ENCODE measurements at regions not wholly inside any gene's neighbourhood (a gene's known extent, or its start where the extent isn't known, plus 50 kb on each side); places are given as distances from the start of the nearest gene placed in this dataset.

DNA sequence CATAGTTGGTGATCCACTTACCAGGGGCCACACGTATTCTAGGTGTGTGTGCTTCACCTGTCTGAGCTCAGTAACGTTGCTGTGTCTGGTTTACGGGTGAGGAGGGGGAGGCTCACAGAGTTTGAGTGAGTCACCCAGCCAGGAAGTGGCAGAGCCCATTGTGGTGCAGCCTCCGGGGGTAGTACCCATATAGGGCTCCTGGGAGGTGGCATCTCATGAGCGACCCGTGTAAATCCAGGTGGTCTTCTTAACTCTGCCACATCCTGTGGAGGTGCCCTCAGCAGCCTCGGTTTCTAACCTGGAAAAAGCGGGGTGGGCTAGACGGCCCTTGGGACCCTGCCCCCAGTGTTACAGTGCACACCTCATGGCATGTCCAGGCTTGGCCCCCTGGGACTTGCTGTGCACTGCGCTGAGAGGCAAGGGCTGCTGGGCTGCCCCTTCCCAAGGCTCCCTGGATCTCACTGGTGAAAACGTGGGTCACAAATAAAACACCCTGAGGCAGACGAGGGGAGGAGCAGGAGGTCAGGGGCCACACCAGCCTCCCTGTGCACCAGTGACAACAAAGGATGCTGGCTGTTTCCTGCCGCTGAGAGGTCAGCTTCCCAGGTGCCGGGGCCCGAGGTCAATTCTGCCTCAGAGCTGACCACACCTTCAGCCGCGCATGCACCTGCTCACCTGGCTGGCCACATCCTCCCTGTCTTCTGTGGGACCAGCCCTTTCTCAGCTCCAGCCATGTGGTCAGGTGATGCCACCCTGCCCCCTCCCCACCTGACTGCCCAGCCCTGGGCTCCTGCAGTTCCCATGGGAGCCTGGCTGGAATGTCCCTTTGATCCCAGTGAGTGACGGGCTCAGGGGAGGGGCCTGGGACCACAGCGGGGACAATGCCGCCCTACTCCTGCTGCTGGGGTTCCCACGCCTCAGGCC lies 305.1 kb downstream of the CTTN start:
- ChIA-PET POLR2A (no interaction called here), CTCF (no interaction called here)
- Histone ChIP-seq H3K27me3 (replicated peaks in 2 of 5; ENCODE audit: control insufficient read depth in 4 of 5, insufficient read depth in 5 of 5, low read length in 4 of 5) (peaks cover 0 to 10% (median 0%) of the 10 kb centered on the region in 5 experiments), H3K9me3 (ENCODE audit: control extremely low read depth in 1 of 5, control insufficient read depth in 4 of 5, insufficient read depth in 2 of 5, low read depth in 1 of 5, low read length in 4 of 5) (no peaks in the 10 kb centered on the region), H3K4me3 (ENCODE audit: control insufficient read depth in 1 of 7, extremely low read depth in 1 of 7, insufficient read depth in 4 of 7, low read depth in 2 of 7, low read length in 6 of 7) (no peak overlapping the region), H3K27ac (ENCODE audit: insufficient read depth in 1 of 2, low read depth in 1 of 2, low read length in 2 of 2, poor library complexity in 1 of 2, severe bottlenecking in 2 of 2) (no peak overlapping the region), H3K4me1 (ENCODE audit: control extremely low read depth in 1 of 4, control insufficient read depth in 4 of 4, insufficient read depth in 4 of 4, low read length in 3 of 4) (no peaks in the 10 kb centered on the region), H3K36me3 (ENCODE audit: control insufficient read depth in 4 of 4, insufficient read depth in 4 of 4, low read length in 3 of 4) (no peaks in the 10 kb centered on the region)
- WGBS (ENCODE audit: insufficient coverage), result 83% methylated on average over 19 of the region's 21 CpGs
- DNase-seq, result peak in 2 of 3 donors; percentile 6 to 23

DNA sequence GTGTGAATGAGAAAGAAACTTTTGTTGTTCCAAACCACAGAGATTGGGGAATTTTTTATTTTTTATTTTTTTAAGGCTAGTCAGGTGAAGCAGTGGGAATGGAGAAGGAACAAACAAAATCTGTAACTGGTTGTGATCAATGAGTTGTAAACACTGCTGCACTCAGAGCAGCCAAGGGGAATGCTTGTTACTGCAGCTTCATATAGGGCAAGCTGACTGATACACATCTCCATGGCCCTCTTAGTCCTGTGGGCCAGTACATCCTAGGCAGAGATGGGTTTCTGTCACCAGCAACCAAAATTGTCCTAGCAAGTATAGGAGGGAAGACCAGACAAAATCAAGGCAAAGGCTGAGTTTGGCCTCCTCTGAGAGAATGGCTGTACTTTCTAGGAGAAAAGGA lies 306.8 kb downstream of the CTTN start:
- Histone ChIP-seq H3K27me3 (replicated peaks in 2 of 5; ENCODE audit: control insufficient read depth in 4 of 5, insufficient read depth in 5 of 5, low read length in 4 of 5) (peaks cover 0 to 22% (median 0%) of the 10 kb centered on the region in 5 experiments), H3K27ac (ENCODE audit: insufficient read depth in 1 of 2, low read depth in 1 of 2, low read length in 2 of 2, poor library complexity in 1 of 2, severe bottlenecking in 2 of 2) (no peak overlapping the region), H3K36me3 (ENCODE audit: control insufficient read depth in 4 of 4, insufficient read depth in 4 of 4, low read length in 3 of 4) (no peaks in the 10 kb centered on the region), H3K4me3 (ENCODE audit: control insufficient read depth in 1 of 7, extremely low read depth in 1 of 7, insufficient read depth in 4 of 7, low read depth in 2 of 7, low read length in 6 of 7) (no peak overlapping the region), H3K9me3 (ENCODE audit: control extremely low read depth in 1 of 5, control insufficient read depth in 4 of 5, insufficient read depth in 2 of 5, low read depth in 1 of 5, low read length in 4 of 5) (no peaks in the 10 kb centered on the region), H3K4me1 (ENCODE audit: control extremely low read depth in 1 of 4, control insufficient read depth in 4 of 4, insufficient read depth in 4 of 4, low read length in 3 of 4) (no peaks in the 10 kb centered on the region)
- POLR2A ChIA-PET, result no interaction called here
- no peak for DNase-seq
- CTCF ChIA-PET, result no interaction called here

DNA sequence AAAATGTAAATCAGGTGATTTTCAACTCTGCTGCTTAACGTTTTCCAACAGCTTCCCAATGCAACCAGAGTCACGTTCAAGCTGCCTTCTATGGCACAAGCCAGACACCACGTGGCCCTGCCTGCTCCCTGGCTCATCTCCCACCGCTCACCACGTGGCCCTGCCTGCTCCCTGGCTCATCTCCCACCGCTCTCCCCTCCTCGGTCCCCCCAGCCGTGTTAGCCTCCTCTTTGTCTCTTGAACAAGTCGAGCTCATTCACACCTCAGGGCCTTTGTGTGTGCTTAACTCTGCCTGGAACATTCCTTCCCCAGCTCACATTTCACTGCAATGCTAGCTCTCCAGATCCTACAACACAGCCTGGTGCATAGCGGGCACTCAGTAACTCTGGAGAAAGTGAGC lies 307.6 kb downstream of the CTTN start:
- no peak overlapping the region for H3K4me3 ChIP-seq (ENCODE audit: control insufficient read depth in 1 of 7, extremely low read depth in 1 of 7, insufficient read depth in 4 of 7, low read depth in 2 of 7, low read length in 6 of 7)
- CTCF ChIA-PET, result no interaction called here
- POLR2A ChIA-PET, result no interaction called here
- WGBS (ENCODE audit: insufficient coverage), result 90% methylated on average over 7 of the region's 10 CpGs
- no peak overlapping the region for H3K27ac ChIP-seq (ENCODE audit: insufficient read depth in 1 of 2, low read depth in 1 of 2, low read length in 2 of 2, poor library complexity in 1 of 2, severe bottlenecking in 2 of 2)
- H3K27me3 ChIP-seq (replicated peaks in 2 of 5; ENCODE audit: control insufficient read depth in 4 of 5, insufficient read depth in 5 of 5, low read length in 4 of 5), result peaks cover 0 to 30% (median 4%) of the 10 kb centered on the region in 5 experiments
- H3K4me1 ChIP-seq (ENCODE audit: control extremely low read depth in 1 of 4, control insufficient read depth in 4 of 4, insufficient read depth in 4 of 4, low read length in 3 of 4), result peaks cover 0 to 7% (median 2%) of the 10 kb centered on the region in 4 experiments
- no peak for DNase-seq
- no peaks in the 10 kb centered on the region for H3K9me3 ChIP-seq (ENCODE audit: control extremely low read depth in 1 of 5, control insufficient read depth in 4 of 5, insufficient read depth in 2 of 5, low read depth in 1 of 5, low read length in 4 of 5)
- H3K36me3 ChIP-seq (ENCODE audit: control insufficient read depth in 4 of 4, insufficient read depth in 4 of 4, low read length in 3 of 4), result no peaks in the 10 kb centered on the region

DNA sequence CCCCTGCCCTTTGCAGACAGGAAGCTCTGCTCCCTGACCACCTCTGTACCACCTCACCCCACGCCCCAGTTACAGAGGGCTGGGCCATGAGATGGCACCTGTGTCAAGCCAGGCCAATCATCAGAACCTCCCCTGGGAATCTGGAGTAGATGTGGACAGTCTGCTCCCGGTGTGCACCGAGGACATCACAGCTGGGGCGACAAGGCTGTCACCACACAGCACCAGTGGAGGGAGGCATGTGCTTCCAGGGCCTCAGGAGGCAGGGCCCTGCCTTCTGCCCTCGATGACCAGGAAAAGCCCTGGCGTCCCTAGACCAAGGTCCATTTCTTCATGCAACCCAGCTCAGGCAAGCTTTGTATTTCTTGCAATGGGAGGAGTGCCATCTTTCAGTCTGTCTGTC lies 309.5 kb downstream of the CTTN start:
- Histone ChIP-seq H3K27ac (ENCODE audit: insufficient read depth in 1 of 2, low read depth in 1 of 2, low read length in 2 of 2, poor library complexity in 1 of 2, severe bottlenecking in 2 of 2) (no peak overlapping the region), H3K36me3 (ENCODE audit: control insufficient read depth in 4 of 4, insufficient read depth in 4 of 4, low read length in 3 of 4) (no peaks in the 10 kb centered on the region), H3K4me1 (ENCODE audit: control extremely low read depth in 1 of 4, control insufficient read depth in 4 of 4, insufficient read depth in 4 of 4, low read length in 3 of 4) (peaks cover 0 to 9% (median 2%) of the 10 kb centered on the region in 4 experiments), H3K27me3 (replicated peaks in 2 of 5; ENCODE audit: control insufficient read depth in 4 of 5, insufficient read depth in 5 of 5, low read length in 4 of 5) (peaks cover 0 to 49% (median 15%) of the 10 kb centered on the region in 5 experiments), H3K9me3 (ENCODE audit: control extremely low read depth in 1 of 5, control insufficient read depth in 4 of 5, insufficient read depth in 2 of 5, low read depth in 1 of 5, low read length in 4 of 5) (no peaks in the 10 kb centered on the region), H3K4me3 (ENCODE audit: control insufficient read depth in 1 of 7, extremely low read depth in 1 of 7, insufficient read depth in 4 of 7, low read depth in 2 of 7, low read length in 6 of 7) (no peak overlapping the region)
- POLR2A ChIA-PET, result interaction anchor here (0.6 kb wide), 1 partner anchor 34 kb away, joined by 4 read pairs; no protein-coding TSS in a partner anchor
- no peak for DNase-seq
- 96% methylated on average over 5 of the region's 6 CpGs for WGBS (ENCODE audit: insufficient coverage)
- CTCF ChIA-PET, result no interaction called here

DNA sequence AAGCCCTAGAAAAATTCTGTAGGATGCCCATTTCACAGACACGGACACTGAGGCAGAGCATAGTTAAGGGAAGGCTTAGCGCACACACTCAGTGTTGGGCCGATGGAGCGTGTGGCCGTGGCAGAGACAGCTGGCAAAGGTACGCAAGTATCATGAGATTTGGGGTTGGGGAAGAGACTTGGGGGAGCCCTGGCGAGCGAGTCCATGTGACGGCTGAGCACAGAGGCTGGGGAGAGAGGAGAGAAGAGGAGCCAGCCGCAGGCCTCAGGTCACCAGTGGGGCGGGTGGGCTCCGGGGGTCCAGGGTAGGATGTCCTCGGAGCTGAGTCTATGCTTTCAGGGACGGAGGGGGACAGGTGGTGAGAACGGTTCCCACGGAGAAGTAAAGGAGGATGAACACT lies 311.3 kb downstream of the CTTN start:
- POLR2A ChIA-PET, result no interaction called here
- DNase-seq, result no peak
- no peak overlapping the region for H3K4me3 ChIP-seq (ENCODE audit: control insufficient read depth in 1 of 7, extremely low read depth in 1 of 7, insufficient read depth in 4 of 7, low read depth in 2 of 7, low read length in 6 of 7)

DNA sequence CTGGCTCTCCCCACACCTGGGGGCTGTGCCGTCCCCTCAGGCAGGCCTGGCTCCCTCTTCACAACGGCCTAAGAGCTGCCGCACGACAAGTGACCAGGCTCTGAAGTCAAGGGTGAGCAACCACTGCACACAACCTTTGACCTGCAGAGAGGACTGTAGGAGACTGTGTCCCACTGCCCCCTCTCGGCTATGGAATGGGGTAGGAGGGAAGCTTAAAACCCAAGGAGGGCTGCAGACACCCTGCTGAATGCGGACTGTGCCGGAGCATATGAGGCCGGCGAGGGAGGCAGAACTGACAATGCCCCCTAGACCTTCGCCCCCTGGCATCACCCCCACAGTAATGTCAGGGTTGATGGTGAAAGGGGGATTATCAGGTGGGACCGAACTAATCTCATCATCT lies 311.9 kb downstream of the CTTN start:
- CTCF ChIA-PET, result no interaction called here
- Histone ChIP-seq H3K27ac (ENCODE audit: insufficient read depth in 1 of 2, low read depth in 1 of 2, low read length in 2 of 2, poor library complexity in 1 of 2, severe bottlenecking in 2 of 2) (no peak overlapping the region), H3K4me3 (ENCODE audit: control insufficient read depth in 1 of 7, extremely low read depth in 1 of 7, insufficient read depth in 4 of 7, low read depth in 2 of 7, low read length in 6 of 7) (no peak overlapping the region), H3K9me3 (ENCODE audit: control extremely low read depth in 1 of 5, control insufficient read depth in 4 of 5, insufficient read depth in 2 of 5, low read depth in 1 of 5, low read length in 4 of 5) (no peaks in the 10 kb centered on the region), H3K27me3 (replicated peaks in 2 of 5; ENCODE audit: control insufficient read depth in 4 of 5, insufficient read depth in 5 of 5, low read length in 4 of 5) (peaks cover 0 to 73% (median 25%) of the 10 kb centered on the region in 5 experiments), H3K4me1 (ENCODE audit: control extremely low read depth in 1 of 4, control insufficient read depth in 4 of 4, insufficient read depth in 4 of 4, low read length in 3 of 4) (peaks cover 0 to 9% (median 2%) of the 10 kb centered on the region in 4 experiments), H3K36me3 (ENCODE audit: control insufficient read depth in 4 of 4, insufficient read depth in 4 of 4, low read length in 3 of 4) (no peaks in the 10 kb centered on the region)
- no peak for DNase-seq
- 100% methylated on average over 6 of the region's 11 CpGs for WGBS (ENCODE audit: insufficient coverage)
- POLR2A ChIA-PET, result no interaction called here

More for the DNA sequence above, 311.3 kb downstream of the CTTN start:
- Histone ChIP-seq H3K4me1 (ENCODE audit: control extremely low read depth in 1 of 4, control insufficient read depth in 4 of 4, insufficient read depth in 4 of 4, low read length in 3 of 4) (peaks cover 0 to 9% (median 2%) of the 10 kb centered on the region in 4 experiments), H3K36me3 (ENCODE audit: control insufficient read depth in 4 of 4, insufficient read depth in 4 of 4, low read length in 3 of 4) (no peaks in the 10 kb centered on the region), H3K27ac (ENCODE audit: insufficient read depth in 1 of 2, low read depth in 1 of 2, low read length in 2 of 2, poor library complexity in 1 of 2, severe bottlenecking in 2 of 2) (no peak overlapping the region), H3K9me3 (ENCODE audit: control extremely low read depth in 1 of 5, control insufficient read depth in 4 of 5, insufficient read depth in 2 of 5, low read depth in 1 of 5, low read length in 4 of 5) (no peaks in the 10 kb centered on the region), H3K27me3 (replicated peaks in 2 of 5; ENCODE audit: control insufficient read depth in 4 of 5, insufficient read depth in 5 of 5, low read length in 4 of 5) (peaks cover 0 to 67% (median 20%) of the 10 kb centered on the region in 5 experiments)
- over 99% methylated on average over 9 of the region's 16 CpGs for WGBS (ENCODE audit: insufficient coverage)
- CTCF ChIA-PET, result no interaction called here

DNA sequence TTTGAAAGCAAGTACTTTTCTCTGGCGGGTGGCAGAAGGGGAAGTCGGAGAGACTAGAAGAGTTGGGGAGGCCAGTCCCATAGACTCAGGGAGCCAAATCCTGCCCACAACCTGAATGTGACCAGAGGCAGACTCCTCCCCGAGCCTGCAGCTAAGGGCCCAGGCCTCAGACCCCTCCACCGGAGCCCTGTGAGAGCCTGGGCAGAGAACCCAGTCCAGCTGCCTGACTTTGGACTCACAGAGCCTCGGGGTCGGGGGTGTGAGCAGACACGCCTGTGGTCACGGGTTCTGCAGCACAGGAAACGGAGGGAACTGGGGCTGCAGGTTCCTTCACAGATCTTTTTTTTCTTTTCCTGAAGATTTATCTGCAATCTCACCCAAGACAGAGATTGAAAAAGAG lies 312.3 kb downstream of the CTTN start:
- DNase-seq, result peak in 2 of 3 donors; percentile 11 to 39
- Histone ChIP-seq H3K4me1 (ENCODE audit: control extremely low read depth in 1 of 4, control insufficient read depth in 4 of 4, insufficient read depth in 4 of 4, low read length in 3 of 4) (peaks cover 0 to 9% (median 2%) of the 10 kb centered on the region in 4 experiments), H3K4me3 (ENCODE audit: control insufficient read depth in 1 of 7, extremely low read depth in 1 of 7, insufficient read depth in 4 of 7, low read depth in 2 of 7, low read length in 6 of 7) (no peak overlapping the region), H3K36me3 (ENCODE audit: control insufficient read depth in 4 of 4, insufficient read depth in 4 of 4, low read length in 3 of 4) (no peaks in the 10 kb centered on the region), H3K27me3 (replicated peaks in 2 of 5; ENCODE audit: control insufficient read depth in 4 of 5, insufficient read depth in 5 of 5, low read length in 4 of 5) (peaks cover 0 to 77% (median 28%) of the 10 kb centered on the region in 5 experiments), H3K9me3 (ENCODE audit: control extremely low read depth in 1 of 5, control insufficient read depth in 4 of 5, insufficient read depth in 2 of 5, low read depth in 1 of 5, low read length in 4 of 5) (no peaks in the 10 kb centered on the region), H3K27ac (ENCODE audit: insufficient read depth in 1 of 2, low read depth in 1 of 2, low read length in 2 of 2, poor library complexity in 1 of 2, severe bottlenecking in 2 of 2) (no peak overlapping the region)
- ChIA-PET POLR2A (no interaction called here), CTCF (no interaction called here)
- 5% methylated on average over 8 of the region's 9 CpGs for WGBS (ENCODE audit: insufficient coverage)
